ENCODE measurements at regions not wholly inside any gene's neighbourhood (a gene's known extent, or its start where the extent isn't known, plus 50 kb on each side); places are given as distances from the start of the nearest gene placed in this dataset.

DNA sequence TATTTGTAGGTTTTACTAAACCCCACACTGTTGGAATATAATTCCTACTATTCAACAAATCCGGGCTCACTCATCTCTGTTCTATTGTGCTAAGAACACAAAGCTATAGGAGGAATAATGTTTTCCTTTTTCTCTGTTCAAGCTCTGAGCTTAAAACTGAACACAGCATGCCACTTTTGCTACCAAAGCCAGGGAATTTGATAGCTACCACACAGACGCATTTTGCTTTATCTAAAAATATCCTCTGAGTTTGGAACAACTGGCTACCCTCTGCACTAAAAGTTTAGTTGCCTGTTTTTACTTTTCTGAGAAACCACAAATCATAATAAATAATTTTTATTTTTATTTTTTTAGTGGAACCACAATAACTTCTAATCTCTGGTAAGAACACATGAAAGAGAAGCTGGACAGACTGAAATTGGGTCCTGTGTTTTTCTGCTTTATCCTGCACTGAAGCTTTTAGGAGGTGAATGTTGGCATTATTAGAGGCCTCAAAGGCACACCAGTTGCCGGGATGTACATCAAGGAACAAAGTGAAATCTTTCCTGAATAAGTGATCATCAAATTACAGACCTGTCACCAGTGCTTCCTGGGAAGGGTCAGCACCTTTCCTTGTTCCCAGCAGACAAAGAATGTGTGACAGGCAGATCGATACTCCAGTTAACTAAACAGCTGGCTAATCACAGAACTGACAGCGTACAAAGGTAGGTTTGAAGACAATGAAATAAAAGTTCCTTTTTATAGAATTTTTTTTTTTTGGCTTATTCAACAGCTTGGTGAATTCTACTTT lies 523.2 kb upstream of the TENM4 start:
- DNase-seq (ENCODE audit: low spot score): no peak

DNA sequence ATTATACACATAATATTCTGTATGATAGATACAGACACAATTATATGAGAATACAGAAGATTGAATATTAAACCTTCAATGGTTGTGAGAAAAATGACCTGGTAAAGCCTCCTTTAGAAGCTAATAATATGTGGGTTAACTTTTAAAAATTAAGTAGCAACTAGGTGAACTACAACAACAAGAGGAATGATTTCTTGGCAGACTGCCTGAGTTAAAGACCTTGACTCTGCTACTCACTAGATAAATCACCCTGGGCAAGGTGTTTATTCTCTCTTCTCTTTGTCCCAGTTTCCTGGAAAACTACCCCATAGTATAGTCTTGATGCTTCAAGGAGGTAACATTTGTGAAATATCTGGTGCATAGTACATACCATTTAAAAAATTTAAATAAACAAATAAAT lies 519.6 kb upstream of the TENM4 start:
- peak; percentile 21 for DNase-seq (ENCODE audit: low spot score)

DNA sequence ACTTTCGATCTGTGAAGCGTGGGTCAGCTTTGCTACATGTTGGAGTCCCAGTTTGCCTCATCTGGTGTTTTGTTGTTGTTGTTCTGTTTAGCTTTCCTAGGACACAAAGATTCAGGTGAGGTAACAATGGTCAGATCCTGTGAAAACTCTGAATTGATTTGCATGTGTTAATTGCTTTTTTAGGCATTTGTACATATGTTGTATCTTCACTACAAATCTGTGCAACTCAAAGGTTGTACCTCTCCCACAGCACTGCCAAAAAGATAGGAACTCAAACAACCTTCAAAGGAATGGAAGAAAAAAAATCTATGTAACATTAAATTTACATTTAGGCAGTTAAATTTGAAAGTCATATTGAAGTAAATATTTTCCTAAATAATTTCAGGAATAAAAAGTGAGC lies 518.5 kb upstream of the TENM4 start:
- no peak for DNase-seq (ENCODE audit: low spot score)

DNA sequence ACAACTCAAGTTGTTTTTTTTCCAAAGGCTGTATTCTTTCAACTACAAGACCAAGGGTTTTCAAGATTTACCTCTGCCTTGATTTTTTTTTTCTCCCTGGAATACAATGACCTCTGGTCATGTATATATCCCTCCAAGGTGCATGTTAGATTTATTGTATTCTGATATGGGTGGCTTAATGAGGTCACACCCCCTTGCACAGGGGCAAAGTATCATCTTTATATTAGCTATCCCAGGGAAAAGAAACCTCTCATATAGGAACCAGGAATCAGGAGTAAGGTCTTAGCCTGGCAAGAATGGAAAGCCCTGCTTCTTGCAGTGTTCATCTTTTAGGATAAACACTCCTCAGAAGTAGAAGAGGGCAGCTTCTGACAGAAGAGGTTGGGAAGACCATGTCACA lies 516.9 kb upstream of the TENM4 start:
- no peak for DNase-seq (ENCODE audit: low spot score)

DNA sequence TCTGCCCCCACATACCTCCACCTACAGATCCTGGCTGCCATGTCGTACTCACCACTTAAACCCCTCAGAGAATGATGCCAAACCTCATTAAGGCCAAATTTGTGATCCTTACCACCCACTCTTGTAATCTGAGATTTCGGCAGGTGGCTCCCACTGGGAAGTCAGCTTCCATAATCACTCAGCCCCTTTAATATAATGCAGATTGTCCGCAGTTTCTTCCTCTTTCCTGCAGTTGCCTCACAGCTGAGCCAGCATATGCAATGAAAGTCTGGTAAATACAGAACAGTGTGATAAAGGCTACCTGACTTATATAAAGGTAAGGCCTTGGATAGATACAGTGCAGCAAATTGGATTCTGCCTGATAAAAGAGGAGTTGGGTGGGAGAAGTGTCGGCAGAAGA lies 515.2 kb upstream of the TENM4 start:
- no peak for DNase-seq (ENCODE audit: low spot score)

DNA sequence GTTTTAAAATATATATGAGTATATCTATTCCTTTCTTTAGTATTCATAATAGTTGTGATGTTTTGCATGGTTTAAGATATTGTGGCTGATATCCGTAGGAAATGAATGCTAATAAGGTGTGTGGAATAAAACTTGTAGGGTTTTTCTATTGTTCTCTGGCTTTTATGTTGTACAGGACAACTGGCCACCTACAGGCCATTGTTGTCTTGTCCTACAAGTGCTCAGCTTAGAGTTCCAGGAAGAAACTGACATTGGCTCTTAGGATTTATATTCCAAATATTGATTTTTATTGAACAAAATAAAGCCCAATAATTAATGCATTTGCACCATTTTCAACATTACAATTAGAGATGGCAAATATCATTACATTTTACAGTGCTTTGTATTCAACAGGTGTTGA lies 512.8 kb upstream of the TENM4 start:
- no peak for DNase-seq (ENCODE audit: low spot score)

DNA sequence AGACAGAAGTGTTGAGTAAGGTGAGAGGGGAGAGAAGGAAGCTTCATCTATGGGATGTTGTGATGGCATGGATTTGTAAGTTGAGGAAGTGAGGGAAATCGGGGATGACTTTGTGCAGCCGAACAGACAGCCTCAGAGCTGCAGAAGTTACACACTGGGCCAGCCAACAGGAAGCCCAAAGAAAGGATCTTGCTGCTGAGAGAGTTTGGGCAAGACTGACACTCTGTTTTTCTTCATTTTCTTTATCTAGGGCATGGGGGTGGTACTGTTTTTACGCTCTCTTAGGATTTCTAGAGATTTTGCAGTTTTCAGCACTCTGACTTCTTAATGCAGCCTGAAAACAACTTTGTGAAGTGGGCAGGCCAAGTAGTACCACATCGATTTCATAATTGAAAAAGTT lies 509.9 kb upstream of the TENM4 start:
- no peak for DNase-seq (ENCODE audit: low spot score)

DNA sequence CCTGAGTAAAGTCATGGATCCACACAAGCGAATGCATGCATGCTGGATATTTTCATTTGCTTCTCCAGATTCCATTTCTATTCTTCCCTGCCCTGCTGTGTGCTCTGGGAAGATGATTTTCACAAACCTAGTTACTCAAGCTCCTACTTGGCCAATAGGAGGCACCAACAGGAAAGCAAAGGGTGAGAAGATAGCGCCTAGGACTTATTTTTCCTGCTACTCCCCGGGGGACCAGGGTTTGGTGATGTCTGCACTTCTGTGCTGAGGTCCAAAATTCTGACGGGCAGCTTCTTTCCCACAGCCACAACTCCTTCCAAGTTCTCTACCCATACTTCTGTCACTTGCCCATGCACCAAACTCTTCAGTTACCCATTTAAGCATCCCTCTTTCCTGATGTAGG lies 509.3 kb upstream of the TENM4 start:
- no peak for DNase-seq (ENCODE audit: low spot score)

DNA sequence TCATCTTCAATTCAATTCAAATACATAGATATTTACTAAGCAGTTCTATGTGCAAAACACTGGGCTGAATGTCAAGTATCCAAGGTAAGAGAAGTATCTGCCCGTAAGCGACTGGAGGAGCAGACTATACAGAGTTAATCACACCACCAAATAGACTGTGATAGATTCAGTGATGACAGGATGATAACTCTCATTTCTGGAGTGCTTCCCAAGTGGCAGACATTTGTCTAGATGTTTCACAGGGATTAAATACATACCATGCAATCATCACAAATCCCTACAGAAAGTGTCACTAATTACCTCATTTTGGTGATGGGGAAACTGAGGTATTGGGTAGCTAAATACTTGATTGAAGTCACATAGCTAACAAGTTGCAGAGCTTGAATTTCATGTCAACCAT lies 508.7 kb upstream of the TENM4 start:
- no peak for DNase-seq (ENCODE audit: low spot score)

DNA sequence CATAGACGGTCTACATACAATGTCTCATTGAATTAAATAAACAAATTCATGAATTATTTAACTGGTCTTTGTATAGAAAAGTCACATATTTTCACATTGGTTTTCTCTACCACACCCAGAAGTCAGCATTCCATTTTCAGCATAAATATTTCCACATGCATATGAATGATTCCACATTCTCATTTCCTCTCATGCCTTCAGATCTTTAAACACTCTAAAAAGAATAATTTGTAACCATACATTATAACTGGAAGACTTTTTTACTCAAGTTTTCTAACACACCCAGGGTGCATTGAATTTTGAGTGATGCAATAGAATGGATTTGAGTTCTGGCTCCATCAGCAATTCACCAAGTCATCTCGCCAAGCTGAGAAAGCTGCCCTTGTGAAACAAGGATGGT lies 501.8 kb upstream of the TENM4 start:
- no peak for DNase-seq (ENCODE audit: low spot score)

DNA sequence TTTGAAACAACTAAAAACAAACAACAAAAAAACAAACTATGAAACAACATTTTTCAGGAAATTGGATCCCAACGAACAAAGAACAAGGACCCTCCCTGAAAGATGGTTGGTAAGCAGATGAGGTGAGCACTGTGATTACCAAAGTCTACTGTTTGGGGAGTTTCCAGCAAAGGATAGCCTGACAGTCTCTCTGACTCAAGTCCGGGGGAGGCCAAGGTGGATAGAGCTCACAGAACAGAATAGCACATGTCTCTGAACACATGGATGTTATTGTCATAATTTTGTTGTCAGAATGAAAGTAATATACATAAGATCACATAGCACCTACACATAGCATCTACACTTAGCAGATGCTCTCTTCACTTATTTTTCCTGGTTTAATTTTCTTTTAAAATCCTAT lies 501.3 kb upstream of the TENM4 start:
- peak; percentile 23 for DNase-seq (ENCODE audit: low spot score)

DNA sequence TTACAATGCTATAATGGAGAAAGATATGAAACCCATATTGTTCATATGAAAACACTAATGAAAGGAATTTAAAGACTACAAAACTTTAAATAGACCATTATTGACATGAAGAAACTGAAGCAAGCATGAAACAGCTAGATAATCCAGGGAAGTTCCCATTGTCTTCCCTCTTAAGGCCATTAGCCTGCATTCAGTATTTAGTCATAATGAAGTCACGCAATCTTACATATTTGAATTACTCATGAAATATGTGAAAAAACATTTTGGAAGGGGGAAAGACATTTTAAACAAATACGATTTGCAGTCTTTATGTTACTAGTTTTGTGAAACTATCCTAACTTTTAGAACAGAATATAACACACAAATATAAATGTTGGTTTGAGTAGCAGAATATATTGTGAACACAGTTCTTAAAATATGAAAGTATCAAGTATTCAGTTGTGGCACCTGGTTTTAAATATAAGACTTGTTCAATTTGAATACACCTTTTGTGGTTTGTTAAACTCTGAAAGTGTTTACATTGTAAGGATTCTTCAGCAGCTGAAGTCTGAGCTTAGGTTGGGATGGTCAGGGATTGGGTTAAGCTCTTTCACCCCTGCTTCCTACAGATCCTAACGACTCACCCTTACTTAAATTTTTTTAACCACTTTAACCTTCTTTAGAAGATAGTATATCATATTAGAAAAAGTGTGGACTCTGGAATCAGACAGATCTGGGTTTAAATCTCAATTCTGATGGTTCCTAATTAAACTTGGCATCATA lies 500.3 kb upstream of the TENM4 start:
- peak; percentile 13 for DNase-seq (ENCODE audit: low spot score)

DNA sequence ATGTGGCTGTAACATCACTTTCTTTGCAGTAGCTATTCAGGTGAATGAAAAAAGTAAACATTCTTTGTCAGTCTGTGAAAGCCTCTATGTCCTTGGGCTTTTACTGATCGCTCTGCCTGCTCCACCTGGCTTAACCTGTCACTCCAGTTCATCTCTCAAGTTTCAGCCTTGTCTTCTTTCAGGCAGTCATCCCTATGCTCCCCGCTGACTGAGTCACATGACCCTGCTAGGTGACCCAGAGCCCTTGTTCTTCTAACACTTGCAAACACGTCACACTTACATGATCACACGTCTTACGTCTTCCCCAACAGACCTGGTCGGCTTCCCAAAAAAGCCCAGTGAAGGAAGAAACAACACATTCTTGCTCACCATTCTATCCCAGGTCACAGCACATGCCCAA lies 499.3 kb upstream of the TENM4 start:
- DNase-seq (ENCODE audit: low spot score): peak; percentile 89

DNA sequence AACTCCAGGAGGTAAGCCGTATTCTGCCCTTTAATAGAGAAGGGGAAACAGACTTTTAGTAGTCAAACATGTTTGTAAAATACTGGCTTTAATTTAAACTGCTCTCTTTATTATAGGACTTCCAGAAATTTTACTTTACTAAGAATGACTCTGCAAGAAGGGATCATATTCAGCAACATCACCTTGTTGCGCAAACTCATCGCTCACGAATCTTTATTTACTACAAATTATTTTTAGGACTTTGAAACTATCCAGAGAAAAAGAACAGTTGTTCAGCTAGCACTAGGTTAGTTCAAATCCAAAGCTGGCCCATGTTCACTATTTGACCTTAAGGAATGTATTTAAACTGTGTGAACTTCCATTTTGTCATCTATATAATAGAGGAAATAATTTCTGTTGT lies 498.3 kb upstream of the TENM4 start:
- DNase-seq (ENCODE audit: low spot score): no peak

DNA sequence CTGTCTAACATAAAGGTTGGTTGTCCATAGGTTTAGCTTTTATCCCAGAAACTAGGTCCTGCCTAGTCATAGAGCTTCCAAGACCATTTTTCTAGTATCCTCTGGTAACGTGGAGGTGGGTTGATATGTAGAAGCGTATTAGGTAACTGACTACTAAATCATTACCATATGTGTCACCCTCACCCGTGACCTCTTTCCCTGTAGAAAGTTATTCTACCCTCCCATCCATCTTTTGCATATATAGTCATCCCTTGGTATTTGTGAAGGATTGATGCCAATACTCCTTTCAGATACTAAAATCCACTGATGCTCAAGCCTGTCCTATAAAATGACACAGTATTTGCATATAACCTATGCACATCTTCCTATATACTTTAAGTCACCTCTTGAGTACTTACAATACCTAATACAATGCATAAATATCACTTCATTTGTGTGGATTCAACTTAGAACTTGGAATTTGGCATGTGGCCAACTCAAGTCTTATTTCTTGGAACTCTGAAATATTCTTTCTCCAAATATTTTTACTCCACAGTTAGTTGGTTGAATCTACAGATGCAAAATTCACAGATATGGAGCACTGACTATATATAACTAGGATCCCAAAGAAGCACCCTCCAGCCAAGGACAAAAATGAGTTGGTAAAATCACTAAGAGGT lies 497.0 kb upstream of the TENM4 start:
- DNase-seq (ENCODE audit: low spot score): peak; percentile 5

DNA sequence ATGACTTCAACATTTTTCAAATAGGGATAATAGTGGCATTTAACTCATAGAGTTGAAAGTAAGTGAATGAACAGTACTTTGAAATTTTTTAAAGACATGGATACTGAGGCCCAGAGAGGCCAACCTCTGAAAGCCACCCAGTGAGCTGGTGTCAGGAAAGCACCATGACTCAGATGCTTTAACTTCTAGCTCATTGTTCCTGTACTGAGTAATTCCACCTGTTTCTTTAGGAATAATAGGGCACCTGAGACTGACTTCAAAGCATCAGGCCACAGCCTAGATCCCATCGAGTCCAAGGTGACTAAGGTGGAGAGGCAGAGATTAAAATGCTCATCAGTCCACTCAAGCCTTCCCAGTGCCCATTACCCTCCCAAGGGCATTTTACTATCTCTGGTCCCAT lies 491.8 kb upstream of the TENM4 start:
- DNase-seq (ENCODE audit: low spot score): peak; percentile 79

DNA sequence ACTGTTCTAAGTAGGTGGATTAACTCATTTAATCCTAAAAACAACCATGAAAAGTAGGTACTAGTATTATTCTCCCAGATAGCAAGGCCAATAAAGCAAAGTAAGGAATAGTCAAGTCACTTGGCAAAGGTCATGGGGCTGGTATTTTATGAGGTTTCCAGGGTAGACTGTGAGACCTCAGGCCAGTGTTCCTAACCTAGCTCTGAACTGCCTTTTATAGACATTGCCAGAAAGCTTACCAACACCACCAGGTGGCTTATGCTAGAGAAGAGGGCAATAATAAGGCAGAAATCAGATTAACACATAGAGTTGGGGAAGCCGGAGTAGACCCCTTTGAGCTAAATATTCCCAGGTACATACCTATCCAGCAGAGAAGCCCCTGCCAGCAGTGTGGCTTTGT lies 490.9 kb upstream of the TENM4 start:
- no peak for DNase-seq (ENCODE audit: low spot score)

DNA sequence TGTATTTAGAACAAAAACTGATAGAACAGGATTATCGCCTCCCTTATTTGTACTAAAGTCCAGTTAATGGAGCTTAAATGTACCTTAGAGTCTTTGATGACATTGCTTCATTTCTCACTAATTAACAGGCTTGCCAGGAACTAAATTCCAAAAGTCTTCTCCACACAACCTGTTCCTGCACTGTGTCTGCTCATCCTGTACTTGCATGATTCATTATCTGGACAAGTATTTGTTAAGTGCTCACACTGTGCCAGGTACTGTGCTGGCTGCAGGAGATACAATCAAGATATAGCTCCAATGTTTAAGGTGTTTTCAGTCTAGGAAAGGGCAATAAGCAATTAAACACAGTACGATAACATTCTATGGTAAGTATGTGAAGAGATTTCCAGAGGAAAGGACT lies 485.9 kb upstream of the TENM4 start:
- DNase-seq (ENCODE audit: low spot score): no peak

DNA sequence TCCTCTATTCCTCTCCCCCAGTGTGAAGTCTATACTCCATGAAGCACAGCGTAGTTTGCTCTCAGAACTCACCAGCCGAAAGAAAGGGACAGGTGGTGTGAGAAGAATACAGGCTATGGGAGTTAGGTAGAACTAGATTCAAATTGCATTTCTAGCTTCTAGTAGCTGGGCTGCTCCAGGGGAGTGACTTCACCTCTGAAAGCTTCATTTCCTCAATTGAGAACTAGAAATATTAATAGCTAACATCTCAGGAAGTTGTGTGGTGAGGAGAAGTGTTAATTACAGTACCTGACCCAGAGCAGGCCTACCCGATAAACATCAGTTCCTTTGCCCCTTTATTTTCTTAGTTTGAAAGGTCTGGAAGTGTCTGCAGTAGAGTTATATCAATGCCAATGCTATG lies 484.7 kb upstream of the TENM4 start:
- peak; percentile 33 for DNase-seq (ENCODE audit: low spot score)

DNA sequence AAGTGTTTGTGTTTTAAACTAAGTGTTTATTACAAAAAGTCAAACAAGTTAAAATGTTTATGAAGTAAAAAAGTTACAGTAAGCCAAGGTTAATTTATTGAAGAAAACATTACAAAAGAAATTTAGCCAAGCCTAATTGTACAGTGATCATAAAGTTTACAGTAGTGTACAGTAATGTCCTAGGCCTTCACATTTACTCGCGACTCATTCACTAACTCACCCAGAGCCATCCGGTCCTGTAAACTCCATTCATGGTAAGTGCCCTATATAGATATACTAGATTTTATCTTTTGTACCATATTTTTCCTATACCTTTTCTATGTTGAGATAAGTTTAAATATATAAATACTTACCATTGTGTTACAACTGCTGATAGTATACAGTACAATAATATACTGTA lies 481.8 kb upstream of the TENM4 start:
- no peak for DNase-seq (ENCODE audit: low spot score)

DNA sequence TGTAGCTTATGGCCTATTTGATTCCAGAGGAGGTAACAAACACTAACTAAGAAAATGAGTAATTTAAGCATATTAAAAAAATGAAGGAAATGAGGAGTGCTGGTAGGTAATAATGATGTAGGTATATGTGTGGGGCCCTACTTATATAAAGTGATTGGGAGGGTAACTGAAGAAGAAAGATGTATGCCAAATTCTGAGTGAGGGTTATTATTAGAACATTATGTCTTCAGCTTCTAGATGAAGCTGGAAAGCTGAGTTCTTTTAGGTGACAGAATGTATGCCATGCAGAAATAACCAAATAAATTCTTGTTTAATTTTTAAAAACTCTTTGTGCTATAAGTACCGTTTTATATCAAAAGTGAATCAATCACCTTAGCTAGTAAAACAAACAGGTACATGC lies 479.6 kb upstream of the TENM4 start:
- DNase-seq (ENCODE audit: low spot score): no peak

DNA sequence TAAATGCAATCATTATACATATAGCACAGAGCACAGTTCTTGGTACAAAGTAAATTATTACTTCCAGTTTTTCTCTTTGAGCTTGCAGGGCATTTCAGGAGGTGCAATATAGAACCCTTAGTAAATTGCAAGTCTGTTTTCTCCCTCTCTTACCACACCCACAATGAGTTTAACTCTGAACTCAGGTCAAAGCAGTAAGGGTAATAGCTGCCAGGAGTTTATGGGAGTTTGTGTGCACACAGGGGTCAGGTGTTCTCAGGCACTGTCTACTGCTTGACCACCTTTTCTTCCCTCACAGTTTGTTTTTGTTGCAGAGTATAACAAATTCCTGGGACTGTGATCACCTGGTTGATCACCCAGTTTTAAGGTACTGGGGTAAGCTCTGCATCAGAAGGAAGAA lies 478.5 kb upstream of the TENM4 start:
- no peak for DNase-seq (ENCODE audit: low spot score)

DNA sequence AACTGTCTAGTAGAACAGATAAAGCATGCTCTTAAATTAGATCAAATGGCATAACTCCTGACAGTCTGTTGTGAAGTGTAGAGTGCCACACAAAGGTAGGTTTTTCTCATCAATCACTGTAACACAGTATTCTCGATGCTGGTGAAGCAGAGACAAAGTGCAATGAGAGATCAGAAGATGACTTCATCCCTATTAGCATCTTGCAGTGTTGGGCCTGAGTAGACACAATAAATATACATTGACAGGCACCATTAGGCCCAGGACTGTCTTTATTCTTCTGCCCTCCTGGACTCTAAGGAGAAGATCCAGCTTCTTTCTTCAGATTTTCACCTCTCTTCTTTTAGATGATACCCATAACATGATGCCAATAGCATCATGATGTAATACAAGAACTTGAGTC lies 478.0 kb upstream of the TENM4 start:
- DNase-seq (ENCODE audit: low spot score): no peak

Measured in kidney tubule cell (primary cell).